ENCODE measurements at regions not wholly inside any gene's neighbourhood (a gene's known extent, or its start where the extent isn't known, plus 50 kb on each side); places are given as distances from the start of the nearest gene placed in this dataset.

DNA sequence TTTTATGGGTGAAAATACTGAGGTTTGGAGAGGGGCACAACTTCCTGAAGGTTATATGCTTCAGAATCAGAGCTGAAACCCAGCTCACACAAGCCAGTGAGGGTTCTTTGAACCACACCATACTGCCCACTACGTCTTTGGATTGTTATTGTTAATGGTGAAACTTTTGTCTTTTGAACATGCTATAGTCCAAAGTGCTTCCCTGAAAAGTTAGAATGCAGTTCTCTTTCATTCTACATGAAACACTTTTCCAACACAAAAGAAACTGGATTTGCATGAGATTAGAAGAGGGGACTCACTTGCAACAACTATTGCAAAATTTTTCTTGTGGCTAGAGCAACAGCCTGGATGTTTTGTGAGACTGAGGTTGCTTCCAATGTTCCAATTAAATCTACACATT lies 473.6 kb downstream of the SOX2 start:
- no peak for DNase-seq (ENCODE audit: low read depth, low spot score)
- in situ Hi-C loops (cut with HindIII; ENCODE audit: low pct_unique_long_range_greater_than_20kb, low sequenced_read_pairs), result no loop called here

DNA sequence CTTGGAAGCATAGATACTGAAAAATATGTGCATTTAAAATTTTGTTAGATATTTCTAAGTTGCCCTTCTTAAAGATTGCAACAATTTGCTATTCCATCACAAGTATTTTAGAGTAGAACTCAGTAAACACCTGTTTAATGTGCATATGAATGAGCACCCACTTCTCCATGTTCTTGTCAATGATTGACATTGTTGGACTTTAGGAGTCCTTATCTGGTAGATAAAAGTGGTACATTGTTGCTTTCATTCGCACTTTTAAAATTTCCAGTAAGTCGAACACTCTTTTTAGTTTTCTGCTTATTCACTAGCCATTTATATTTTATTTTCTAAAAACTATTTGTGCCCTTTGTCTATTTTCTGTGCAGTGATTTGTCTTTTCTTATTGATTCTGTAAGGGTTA lies 478.3 kb downstream of the SOX2 start:
- in situ Hi-C loops (cut with HindIII; ENCODE audit: low pct_unique_long_range_greater_than_20kb, low sequenced_read_pairs), result no loop called here

DNA sequence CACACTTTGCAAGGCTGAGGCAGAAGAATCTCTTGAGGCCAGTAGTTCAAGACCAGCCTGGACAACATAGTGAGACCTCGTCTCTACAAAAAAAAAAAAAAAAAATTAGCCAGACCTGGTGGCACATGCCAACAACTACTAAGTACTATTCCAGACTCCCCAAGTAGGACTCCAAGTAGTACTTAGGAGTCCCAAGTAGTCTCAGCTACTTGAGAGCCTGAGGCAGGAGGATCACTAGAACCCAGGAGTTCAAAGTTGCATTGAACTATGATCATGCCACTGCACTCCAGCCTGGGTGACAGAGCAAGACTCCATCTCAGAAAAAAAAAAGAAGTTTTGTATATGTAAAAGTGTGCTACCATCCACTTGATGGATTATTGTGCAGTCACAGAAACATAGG lies 486.6 kb downstream of the SOX2 start:
- in situ Hi-C loops (cut with HindIII; ENCODE audit: low pct_unique_long_range_greater_than_20kb, low sequenced_read_pairs), result no loop called here

More for the DNA sequence above, 478.3 kb downstream of the SOX2 start:
- DNase-seq (ENCODE audit: low read depth, low spot score), result no peak

DNA sequence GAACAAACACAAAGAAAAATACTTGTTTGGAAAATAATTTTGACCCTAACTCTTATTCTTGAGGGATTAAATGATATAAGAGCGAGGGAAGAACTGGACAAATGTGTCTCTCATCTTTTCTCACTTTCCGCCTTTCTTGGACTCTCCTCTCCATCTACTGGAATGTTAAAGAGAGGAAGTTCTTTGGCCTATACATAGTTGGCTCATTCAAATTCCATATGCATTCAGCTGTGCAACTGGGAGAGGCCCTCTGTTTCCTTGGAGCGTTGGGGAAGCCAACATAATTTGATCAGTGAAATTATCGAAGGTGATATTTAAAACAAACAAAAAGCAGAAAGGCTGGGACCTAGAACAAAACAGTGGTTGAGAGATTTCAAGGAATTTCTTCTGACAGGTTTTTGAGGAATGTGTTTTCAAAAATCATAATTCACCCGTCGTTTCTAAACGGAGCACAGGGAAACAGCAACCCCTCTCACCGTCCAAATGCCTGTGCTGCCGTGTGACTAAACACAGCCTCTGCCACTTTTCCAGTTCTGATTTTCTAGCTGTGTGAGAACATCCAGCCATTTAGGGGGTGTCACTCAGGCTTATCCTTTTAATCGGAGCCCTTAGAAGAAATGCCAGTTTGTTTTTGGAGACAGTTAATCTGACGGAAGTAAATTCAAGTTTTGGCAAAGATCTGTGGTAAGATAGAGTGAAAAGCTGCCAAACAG lies 489.9 kb downstream of the SOX2 start:
- in situ Hi-C loops (cut with HindIII; ENCODE audit: low pct_unique_long_range_greater_than_20kb, low sequenced_read_pairs), result no loop called here
- DNase-seq (ENCODE audit: low read depth, low spot score), result no peak

More for the DNA sequence above, 486.6 kb downstream of the SOX2 start:
- no peak for DNase-seq (ENCODE audit: low read depth, low spot score)

DNA sequence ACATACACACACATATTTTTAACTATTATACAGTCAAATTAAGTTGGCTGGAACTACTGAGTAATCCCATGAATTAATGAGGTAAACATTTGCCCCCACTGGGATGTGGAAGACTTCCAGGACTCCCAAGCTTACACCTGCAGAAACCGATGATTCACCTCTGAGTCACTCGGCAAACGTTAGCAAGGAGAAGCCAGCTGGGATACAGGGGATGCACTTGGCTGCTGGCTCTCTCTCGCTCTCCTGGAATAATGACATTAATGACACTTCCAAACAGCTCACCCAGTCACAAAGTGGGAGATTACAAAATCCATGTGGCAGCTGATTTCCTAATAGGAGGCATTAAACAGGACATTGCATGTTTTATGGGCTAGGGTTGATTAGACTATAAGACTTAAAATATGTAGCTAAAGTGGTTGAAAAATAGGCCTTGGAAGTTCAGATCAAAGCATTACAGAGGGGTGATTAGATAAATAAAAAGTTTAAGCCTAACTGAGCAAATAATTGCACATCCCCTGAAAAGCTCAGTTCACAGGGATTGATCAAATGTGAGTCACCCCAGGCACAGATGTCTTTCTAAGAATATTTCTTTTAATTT lies 500.9 kb downstream of the SOX2 start:
- no peak for DNase-seq (ENCODE audit: low read depth, low spot score)
- in situ Hi-C loops (cut with HindIII; ENCODE audit: low pct_unique_long_range_greater_than_20kb, low sequenced_read_pairs), result no loop called here

DNA sequence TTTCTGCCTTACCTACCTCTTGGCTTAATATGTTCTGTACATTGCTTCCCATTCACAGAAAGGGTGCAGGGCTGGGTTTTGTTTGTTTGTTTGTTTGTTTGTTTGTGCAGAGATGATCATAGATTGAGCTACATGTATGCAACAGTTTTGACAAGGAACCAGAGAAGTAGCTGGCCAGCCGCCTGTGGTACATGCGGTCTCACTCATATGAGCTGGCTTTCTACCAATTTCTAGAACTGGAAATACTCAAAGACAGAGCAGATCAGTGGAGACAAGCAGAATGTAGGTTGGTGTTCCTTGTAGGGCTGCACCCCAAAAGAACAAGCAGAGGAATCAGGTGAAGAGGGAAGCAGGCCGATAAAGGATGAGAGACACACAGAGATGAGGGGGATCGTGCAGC lies 502.7 kb downstream of the SOX2 start:
- DNase-seq (ENCODE audit: low read depth, low spot score), result no peak
- in situ Hi-C loops (cut with HindIII; ENCODE audit: low pct_unique_long_range_greater_than_20kb, low sequenced_read_pairs), result no loop called here

DNA sequence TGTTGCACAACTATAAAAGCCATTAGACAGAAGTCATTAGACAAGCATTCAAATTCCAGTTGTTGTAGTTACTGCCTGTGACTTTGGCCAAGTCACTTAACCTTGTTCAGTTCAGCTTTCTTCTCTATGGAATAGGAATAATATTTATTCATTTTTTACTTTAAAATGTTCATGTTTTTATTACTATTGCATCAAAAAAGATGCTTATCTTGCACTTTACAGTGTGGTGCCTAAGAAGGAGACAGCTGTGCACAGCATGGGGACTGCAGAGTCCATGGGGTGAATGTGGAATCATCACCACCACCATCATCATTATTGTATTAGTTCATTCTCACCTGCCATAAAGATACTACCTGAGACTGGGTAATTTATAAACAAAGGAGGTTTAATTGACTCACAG lies 504.2 kb downstream of the SOX2 start:
- in situ Hi-C loops (cut with HindIII; ENCODE audit: low pct_unique_long_range_greater_than_20kb, low sequenced_read_pairs), result no loop called here
- DNase-seq (ENCODE audit: low read depth, low spot score), result no peak

DNA sequence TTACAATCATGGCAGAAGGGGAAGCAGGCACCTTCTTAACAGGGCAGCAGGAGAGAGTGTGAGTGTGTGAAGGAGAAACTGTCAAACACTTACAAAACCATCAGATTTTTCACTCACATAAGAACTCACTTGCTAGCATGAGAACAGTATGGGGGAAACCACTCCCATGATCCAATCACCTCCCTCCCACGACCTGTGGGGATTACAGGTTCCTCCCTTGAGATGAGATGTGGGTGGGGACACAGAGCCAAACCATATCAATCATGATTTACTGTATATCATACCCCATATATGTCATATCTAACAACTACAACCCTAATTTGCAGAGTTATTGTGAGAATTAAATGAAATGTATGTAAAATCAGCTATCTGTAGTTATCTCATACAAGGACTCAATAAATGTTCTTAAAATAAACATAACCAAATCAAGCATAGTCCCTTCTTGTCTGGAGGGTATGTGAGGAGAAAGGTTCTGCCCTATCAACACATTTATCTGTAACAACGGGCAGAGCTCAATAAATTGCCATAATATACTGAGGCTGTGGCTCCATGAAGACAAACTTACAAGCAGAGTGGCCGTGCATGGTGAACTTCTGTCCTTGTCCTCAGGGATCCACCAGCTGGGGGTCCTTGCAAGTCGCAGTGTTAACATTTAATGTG lies 504.7 kb downstream of the SOX2 start:
- DNase-seq (ENCODE audit: low read depth, low spot score), result no peak
- in situ Hi-C loops (cut with HindIII; ENCODE audit: low pct_unique_long_range_greater_than_20kb, low sequenced_read_pairs), result no loop called here

DNA sequence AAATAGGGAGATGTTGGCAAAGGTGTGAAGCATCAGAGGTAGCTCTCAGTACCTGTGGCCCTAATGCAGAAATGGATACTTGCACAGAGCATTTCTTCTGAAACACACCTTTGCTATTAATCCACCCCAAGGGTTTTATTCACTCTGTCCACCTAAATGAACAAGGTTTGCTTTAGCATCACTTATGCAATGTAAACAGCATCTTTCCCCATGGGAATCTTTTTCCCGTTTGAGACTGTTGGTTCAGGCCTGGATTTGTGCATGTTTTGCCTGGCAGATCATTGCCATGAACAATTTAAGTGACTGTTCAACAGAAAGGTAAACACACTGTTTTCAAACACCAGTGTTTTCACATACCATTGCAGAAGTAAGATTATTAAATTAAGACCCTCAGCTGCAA lies 508.3 kb downstream of the SOX2 start:
- in situ Hi-C loops (cut with HindIII; ENCODE audit: low pct_unique_long_range_greater_than_20kb, low sequenced_read_pairs), result no loop called here
- no peak for DNase-seq (ENCODE audit: low read depth, low spot score)

DNA sequence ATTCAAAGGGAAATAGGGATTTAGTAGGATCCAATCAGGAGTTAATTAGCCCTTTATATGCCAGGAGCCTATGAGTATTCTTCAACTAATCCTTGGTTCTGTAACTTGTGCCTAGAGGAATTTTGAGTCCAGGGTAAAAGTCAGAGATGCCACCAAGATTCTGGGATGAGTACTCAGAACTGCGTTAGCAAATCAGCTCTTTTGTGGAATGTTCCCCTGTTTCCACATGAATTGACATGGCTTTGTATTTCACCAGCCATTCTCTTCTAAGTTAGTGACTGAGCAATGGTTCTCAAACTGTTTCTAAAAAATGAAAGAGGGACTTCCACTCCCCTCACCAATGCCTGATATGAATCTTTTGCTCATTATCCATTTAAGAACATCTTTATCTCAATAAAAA lies 508.7 kb downstream of the SOX2 start:
- no peak for DNase-seq (ENCODE audit: low read depth, low spot score)
- in situ Hi-C loops (cut with HindIII; ENCODE audit: low pct_unique_long_range_greater_than_20kb, low sequenced_read_pairs), result no loop called here

DNA sequence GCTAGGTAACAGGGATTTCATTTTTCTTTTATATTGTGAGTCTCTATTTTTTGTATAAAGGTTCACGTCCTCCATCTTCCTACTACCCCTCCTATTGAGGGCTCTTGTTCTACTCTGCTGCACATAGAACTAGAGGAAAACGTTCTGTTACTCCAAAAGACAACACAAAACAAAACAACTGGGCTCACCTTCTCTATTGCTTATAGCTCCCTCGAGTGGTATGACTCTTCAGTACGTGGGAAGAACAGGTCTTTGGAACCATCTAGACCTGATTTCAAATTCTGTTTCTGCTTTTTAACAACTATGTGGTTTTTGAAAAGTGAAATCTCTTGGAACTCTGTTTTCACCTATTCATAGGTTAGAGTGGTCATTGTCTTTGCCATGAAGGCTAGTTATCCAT lies 515.3 kb downstream of the SOX2 start:
- no peak for DNase-seq (ENCODE audit: low read depth, low spot score)
- in situ Hi-C loops (cut with HindIII; ENCODE audit: low pct_unique_long_range_greater_than_20kb, low sequenced_read_pairs), result no loop called here

DNA sequence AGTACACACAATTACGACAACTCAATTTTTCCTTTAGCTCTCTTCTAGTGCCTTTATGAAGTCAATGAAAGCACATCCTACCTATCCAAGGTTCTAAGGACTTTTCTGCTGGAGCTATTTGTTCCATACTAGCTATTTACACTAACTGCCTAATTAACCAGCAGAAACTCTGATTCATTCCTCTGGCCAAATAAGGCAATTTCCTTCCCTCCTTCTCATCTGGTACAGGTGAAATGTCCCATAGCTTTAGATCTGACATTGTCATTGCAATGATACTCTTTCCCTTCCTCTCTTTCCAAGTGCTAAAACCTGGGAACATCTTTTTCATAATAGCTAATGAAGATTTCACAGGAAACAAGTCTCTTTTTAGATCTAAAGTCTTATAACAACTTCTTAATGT lies 521.7 kb downstream of the SOX2 start:
- in situ Hi-C loops (cut with HindIII; ENCODE audit: low pct_unique_long_range_greater_than_20kb, low sequenced_read_pairs), result no loop called here

DNA sequence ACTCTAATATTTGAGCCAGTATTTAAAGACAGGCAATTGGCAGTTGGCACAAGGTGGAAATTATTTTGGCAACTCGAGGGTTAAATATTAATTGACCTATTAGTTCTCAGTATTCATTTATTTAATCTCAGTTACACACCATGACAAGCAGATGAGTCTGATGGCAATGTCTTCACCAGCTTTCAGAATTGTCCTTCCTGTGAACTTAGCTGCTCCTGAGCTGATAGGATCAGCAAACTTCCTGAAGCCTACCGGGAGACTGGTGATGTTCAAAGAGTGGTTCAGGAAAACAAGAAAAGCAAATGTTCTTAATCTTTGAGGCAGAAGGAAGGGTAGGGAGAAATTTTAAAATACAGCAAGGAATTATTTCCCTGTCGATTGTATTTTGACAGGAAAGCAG lies 522.2 kb downstream of the SOX2 start:
- no peak for DNase-seq (ENCODE audit: low read depth, low spot score)
- in situ Hi-C loops (cut with HindIII; ENCODE audit: low pct_unique_long_range_greater_than_20kb, low sequenced_read_pairs), result no loop called here

More for the DNA sequence above, 521.7 kb downstream of the SOX2 start:
- DNase-seq (ENCODE audit: low read depth, low spot score), result no peak

DNA sequence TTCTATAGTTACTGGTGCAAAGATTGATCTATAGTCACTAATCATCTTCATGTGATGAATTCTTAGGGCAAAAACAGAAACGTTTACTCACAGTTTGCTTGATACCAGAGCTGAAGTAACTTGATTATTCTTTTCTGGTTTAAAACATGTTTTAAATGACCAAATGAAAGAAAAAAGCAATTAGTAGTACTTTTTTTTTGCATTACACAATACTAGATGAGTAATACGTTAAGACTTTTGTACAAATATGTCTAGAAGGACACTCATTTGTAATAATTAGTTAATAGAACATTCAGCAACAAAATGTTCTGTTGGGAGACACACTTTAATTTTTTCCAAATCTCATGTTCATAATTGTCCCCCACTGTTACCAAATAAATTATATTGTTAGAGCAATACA lies 523.2 kb downstream of the SOX2 start:
- in situ Hi-C loops (cut with HindIII; ENCODE audit: low pct_unique_long_range_greater_than_20kb, low sequenced_read_pairs), result no loop called here
- no peak for DNase-seq (ENCODE audit: low read depth, low spot score)

DNA sequence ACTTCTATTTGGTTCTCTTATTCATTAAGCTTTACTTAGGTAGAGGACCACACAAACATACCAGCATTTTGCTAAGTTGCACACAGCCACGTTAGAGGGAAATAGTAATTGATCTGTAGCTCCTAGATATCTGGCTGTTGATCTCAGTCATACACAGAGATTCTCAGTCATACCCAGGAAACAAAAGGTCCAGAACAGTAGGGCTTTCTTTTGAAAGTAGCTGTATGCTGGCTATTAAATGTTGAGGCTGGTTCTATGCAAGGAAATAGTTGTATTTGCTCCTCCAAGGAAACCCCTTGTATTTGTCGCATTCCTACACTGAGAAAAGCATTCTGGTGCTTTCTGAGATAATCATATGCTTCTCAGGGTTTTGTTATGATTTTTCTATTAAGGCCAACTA lies 523.8 kb downstream of the SOX2 start:
- DNase-seq (ENCODE audit: low read depth, low spot score), result peak; percentile 42
- in situ Hi-C loops (cut with HindIII; ENCODE audit: low pct_unique_long_range_greater_than_20kb, low sequenced_read_pairs), result no loop called here

DNA sequence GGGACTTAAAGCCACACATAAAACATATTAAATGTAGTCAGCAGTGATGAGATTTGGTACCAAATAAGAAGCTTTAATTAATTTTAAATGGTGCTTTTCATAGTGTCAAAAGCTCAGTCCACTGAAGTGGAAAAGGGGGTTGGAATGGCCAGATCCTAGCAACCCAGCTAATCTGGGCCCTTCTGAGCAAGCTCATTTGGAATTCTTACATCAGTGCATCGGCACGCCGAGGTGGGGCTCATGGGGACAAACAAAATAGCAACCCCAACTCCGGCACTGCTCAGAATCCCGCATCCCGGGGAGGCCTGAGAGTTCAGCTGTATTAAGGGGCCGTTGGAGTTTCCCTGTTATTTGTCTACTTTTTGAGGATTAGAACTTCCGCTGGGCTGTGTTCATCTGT lies 526.4 kb downstream of the SOX2 start:
- in situ Hi-C loops (cut with HindIII; ENCODE audit: low pct_unique_long_range_greater_than_20kb, low sequenced_read_pairs), result no loop called here
- no peak for DNase-seq (ENCODE audit: low read depth, low spot score)

DNA sequence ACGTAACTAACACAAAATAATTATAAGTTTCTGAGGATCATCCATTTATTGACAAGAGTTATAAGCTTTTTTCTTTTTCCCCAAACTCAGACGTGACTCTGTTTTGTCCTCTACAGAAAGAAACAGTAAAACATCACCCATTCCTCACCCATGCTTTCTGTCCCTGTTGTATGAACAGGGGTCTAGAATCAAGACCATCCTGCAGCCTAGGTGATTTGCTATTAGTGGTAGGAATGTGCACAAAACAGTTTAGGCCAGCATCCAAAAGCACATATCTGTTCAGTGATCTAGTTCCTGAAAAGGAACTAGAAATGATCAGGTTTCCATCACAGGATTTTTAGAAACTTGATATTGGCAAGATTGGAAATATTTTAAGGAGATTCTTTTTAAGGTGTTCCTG lies 527.6 kb downstream of the SOX2 start:
- in situ Hi-C loops (cut with HindIII; ENCODE audit: low pct_unique_long_range_greater_than_20kb, low sequenced_read_pairs), result no loop called here

DNA sequence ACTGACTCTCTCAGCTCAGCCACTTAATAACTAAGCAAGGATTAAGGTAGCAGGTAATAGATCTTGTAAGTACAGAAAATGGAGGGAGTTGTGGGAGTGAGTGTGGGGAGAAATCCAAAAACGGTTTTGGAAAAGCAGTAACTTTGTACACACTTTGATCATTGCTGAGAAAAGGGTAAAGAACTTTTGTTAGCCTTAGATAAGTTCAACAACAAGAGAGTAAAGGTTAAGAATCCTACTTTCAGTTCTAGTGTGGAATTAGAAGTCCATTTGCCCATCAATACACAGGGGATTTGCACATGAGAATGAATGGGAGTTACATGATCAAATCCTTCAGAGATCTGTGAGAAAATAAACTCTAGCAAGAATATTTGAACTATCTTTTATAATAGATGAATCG lies 528.7 kb downstream of the SOX2 start:
- no peak for DNase-seq (ENCODE audit: low read depth, low spot score)
- in situ Hi-C loops (cut with HindIII; ENCODE audit: low pct_unique_long_range_greater_than_20kb, low sequenced_read_pairs), result no loop called here

More for the DNA sequence above, 527.6 kb downstream of the SOX2 start:
- DNase-seq (ENCODE audit: low read depth, low spot score), result no peak

DNA sequence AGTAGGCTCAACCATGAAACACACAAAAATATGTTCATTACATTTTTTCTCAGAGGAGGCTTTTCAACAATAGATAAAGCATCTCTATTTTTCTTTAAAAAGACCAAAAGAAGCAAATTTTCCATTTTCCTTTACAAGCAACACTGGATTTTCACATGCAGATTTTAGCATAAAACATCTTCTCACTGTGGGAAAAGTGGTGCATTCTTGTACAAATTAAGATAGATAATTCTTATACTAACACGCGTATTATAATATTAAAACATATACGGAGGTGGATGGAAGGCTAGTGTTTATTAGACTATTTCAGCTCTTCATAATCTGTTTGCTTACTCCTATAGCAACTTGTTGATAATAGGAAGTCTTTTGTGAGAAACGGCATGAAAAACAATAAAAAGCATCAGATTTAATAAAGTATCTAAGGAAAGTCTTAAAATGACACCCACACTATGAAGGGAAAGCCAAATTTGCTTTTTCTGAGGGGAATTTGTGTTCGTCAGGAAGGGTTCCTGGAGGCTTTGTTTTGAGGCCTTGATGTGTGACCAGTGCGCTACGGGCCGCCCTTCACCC lies 529.6 kb downstream of the SOX2 start:
- DNase-seq (ENCODE audit: low read depth, low spot score), result no peak
- in situ Hi-C loops (cut with HindIII; ENCODE audit: low pct_unique_long_range_greater_than_20kb, low sequenced_read_pairs), result no loop called here

Measured in SK-MEL-5 (cell line).